Upper lobe of left lung (tissue), 4 donors: ENCODE measurements at regions not wholly inside any gene's neighbourhood (a gene's known extent, or its start where the extent isn't known, plus 50 kb on each side); places are given as distances from the start of the nearest gene placed in this dataset.

Experiments used
- CTCF ChIP-seq, 6 experiments: fragments of 450-650 bp in 4 of 6; fragments of 200-600 bp in 2 of 6; sonication (generic) in 2 of 6; IDR thresholded peaks; one replicate each; pipeline ENCODE4 v1.5.1; 2016 to 2019; ENCODE audit warnings: antibody characterized with exemption in 6 of 6
- POLR2AphosphoS5 ChIP-seq, 2 donors: sonication (generic); formaldehyde crosslinking; IDR thresholded peaks; one replicate each; pipeline ENCODE4 v1.5.1; 2017; ENCODE audit warnings: antibody characterized with exemption in 2 of 2

GRCh38 chr12:125966641-125967040 lies 901.4 kb downstream of the AACS start:
- TF ChIP-seq POLR2AphosphoS5 (IDR thresholded peaks at IDR 0.05), result no peak
- no peak for TF ChIP-seq CTCF (IDR thresholded peaks at IDR 0.05)
